Spleen (tissue), 7 donors: ENCODE measurements at regions not wholly inside any gene's neighbourhood (a gene's known extent, or its start where the extent isn't known, plus 50 kb on each side); places are given as distances from the start of the nearest gene placed in this dataset.

Experiments used
- POLR2A ChIP-seq, 3 donors: fragments of 450-650 bp; IDR thresholded peaks; one replicate each; pipeline ENCODE4 v1.5.1; 2017; ENCODE audit warnings: antibody characterized with exemption in 3 of 3, mild to moderate bottlenecking in 1 of 3
- POLR2AphosphoS5 ChIP-seq, 3 donors: sonication (generic); formaldehyde crosslinking; IDR thresholded peaks; one replicate each; pipeline ENCODE4 v1.5.1; 2017; ENCODE audit warnings: antibody characterized with exemption in 3 of 3
- TF ChIP-seq, protein P1 (sequence below), 11 experiments: fragments of 200-600 bp in 7 of 11; fragments of 450-650 bp in 4 of 11; sonication (generic) in 4 of 11; IDR thresholded peaks in 8 of 11; conservative IDR thresholded peaks in 3 of 11; 1 replicate in 7 of 11; 2 replicates in 4 of 11; pipeline versions ENCODE4 v1.4.0 to v1.8.0; 2016 to 2021; ENCODE audit warnings: antibody characterized with exemption in 11 of 11, inconsistent platforms in 4 of 11, mild to moderate bottlenecking in 1 of 11
- donor health status: DM: no; HTN: no; CAD: no; lungs with moderate emphysema.
- donor health status: DM: no; HTN: no; CAD: no.
- donor health status: DM: no; HTN: no; CAD: no.

DNA sequence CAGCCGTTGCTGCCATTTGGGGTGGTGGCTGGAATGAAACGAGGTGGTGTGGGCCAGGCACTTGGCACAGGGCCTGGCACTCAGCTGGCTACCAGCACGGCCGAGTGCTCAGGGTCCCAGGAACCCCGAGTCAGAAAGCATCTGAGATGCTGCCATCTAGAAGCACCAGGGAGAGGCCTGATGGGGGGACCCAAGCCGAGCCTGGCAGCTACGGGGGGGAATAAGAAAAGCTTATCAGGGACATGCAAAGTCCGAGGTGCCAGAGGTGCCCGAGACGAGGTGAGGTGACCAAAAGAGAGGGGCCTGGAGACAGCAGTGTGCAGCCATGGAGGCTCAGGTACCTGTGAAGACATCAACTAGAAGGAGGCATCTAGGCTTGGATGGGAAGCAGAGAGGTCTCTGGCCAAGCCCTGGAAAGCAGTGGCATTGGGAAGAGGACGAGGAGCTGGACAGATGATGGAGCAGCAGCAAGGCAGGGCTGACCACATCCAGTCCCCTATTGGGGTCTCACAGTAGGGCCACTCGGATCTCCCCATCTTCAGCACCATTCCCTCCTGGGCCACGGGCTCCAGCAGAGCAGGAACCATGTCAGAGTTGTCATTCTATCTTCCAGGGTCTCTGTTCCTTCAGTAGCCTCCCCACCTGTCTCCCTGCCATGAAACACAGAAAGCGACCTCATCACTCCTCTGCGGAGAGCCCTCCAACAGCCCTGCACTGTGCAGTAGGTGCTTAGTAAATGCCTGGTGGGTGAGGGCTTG is 59.3 kb upstream of the DIO3 start:
- TF ChIP-seq, protein P1, sequence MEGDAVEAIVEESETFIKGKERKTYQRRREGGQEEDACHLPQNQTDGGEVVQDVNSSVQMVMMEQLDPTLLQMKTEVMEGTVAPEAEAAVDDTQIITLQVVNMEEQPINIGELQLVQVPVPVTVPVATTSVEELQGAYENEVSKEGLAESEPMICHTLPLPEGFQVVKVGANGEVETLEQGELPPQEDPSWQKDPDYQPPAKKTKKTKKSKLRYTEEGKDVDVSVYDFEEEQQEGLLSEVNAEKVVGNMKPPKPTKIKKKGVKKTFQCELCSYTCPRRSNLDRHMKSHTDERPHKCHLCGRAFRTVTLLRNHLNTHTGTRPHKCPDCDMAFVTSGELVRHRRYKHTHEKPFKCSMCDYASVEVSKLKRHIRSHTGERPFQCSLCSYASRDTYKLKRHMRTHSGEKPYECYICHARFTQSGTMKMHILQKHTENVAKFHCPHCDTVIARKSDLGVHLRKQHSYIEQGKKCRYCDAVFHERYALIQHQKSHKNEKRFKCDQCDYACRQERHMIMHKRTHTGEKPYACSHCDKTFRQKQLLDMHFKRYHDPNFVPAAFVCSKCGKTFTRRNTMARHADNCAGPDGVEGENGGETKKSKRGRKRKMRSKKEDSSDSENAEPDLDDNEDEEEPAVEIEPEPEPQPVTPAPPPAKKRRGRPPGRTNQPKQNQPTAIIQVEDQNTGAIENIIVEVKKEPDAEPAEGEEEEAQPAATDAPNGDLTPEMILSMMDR (IDR thresholded peaks at IDR 0.05 in 8 of 11, conservative IDR thresholded peaks at IDR 0.05 in 3 of 11) = no peak
- no peak for TF ChIP-seq POLR2AphosphoS5 (IDR thresholded peaks at IDR 0.05)
- TF ChIP-seq POLR2A (IDR thresholded peaks at IDR 0.05) = no peak
